GM12878 (cell line): ENCODE measurements at regions not wholly inside any gene's neighbourhood (a gene's known extent, or its start where the extent isn't known, plus 50 kb on each side); places are given as distances from the start of the nearest gene placed in this dataset.

Source experiments
- ATAC-seq: fragments of 200-7000 bp; cut with Tn5 transposase; 3 replicates; pipeline ENCODE4 v1.9.1; 2020; ENCODE audit warnings: mild to moderate bottlenecking, moderate library complexity
- BruUV-seq: library from RNA; stranded (reverse); fragments of 400-500 nt; replicated peaks from 2 replicates; lab custom pipeline; 2021; lab: Mats Ljungman, UMichigan
- CTCF ChIA-PET: fragments of 300-600 bp; sonication (Branson Sonifier 250); formaldehyde crosslinking; extraction: SDS; loops from one replicate; lab custom pipeline; 2021; ENCODE audit warnings: inconsistent platforms; lab: Yijun Ruan, JAX
- POLR2A ChIA-PET: fragments of 350-600 bp; formaldehyde crosslinking; extraction: SDS; loops from one replicate; lab custom pipeline; 2021; ENCODE audit warnings: inconsistent platforms; lab: Charles Lee
- RAD21 ChIA-PET: fragments of 300-600 bp; sonication (Branson Sonifier 250); formaldehyde crosslinking; loops from one replicate; lab custom pipeline; 2023; ENCODE audit warnings: antibody characterized with exemption; ENCODE audit not compliant: unreplicated experiment; lab: Charles Lee
- SMC1A ChIA-PET: fragments of 300-600 bp; sonication (Branson Sonifier 250); formaldehyde crosslinking; loops from one replicate; lab custom pipeline; 2023; ENCODE audit not compliant: unreplicated experiment, uncharacterized antibody; lab: Charles Lee
- DNase-seq: peaks from one replicate; pipeline ENCODE4 v3.0.0-alpha.2; 2011; ENCODE audit warnings: low read depth, low spot score
- FAIRE-seq: peaks from 3 replicates; lab custom pipeline; 2011; peaks lifted over from hg19 to GRCh38; lab: Jason Lieb, UNC
- H2AFZ ChIP-seq: 2 replicates; pipeline ENCODE4 v1.6.0; 2011; ENCODE audit warnings: low read depth, low read length, control low read depth; ENCODE audit not compliant: control insufficient read depth
- H3K27ac ChIP-seq: 2 replicates; pipeline ENCODE4 v1.5.1; 2011; ENCODE audit warnings: control low read depth; ENCODE audit not compliant: control insufficient read depth, insufficient read depth
- H3K27me3 ChIP-seq, 2 experiments: replicated peaks in 1 of 2; 2 replicates each; pipeline versions ENCODE4 v1.6.0 to v1.6.1; 2011; ENCODE audit warnings: low read length in 1 of 2; ENCODE audit not compliant: control insufficient read depth in 2 of 2, insufficient read depth in 2 of 2
- H3K36me3 ChIP-seq, 2 experiments: 2 replicates each; pipeline ENCODE4 v1.5.1; 2011; ENCODE audit warnings: low read length in 1 of 2; ENCODE audit not compliant: control insufficient read depth in 2 of 2, insufficient read depth in 2 of 2
- H3K4me1 ChIP-seq: 2 replicates; pipeline ENCODE4 v1.6.1; 2011; ENCODE audit warnings: mild to moderate bottlenecking, low read length, moderate library complexity, mixed read lengths; ENCODE audit not compliant: control insufficient read depth, insufficient read depth
- H3K4me2 ChIP-seq: 2 replicates; pipeline ENCODE4 v1.6.0; 2011; ENCODE audit warnings: control low read depth; ENCODE audit not compliant: control insufficient read depth, insufficient read depth
- H3K4me3 ChIP-seq: fragments of 200-600 bp; sonication (generic); 2 replicates; pipeline ENCODE4 v1.5.1; 2016
- H3K79me2 ChIP-seq: 2 replicates; pipeline ENCODE4 v1.6.0; 2011; ENCODE audit warnings: low read length; ENCODE audit not compliant: control insufficient read depth, insufficient read depth
- H3K9ac ChIP-seq: 2 replicates; pipeline ENCODE4 v1.8.0; 2011; ENCODE audit warnings: low read length, control low read depth, mixed read lengths; ENCODE audit not compliant: control insufficient read depth, insufficient read depth
- H3K9me3 ChIP-seq: replicated peaks from 3 replicates; pipeline ENCODE4 v1.5.1; 2011; ENCODE audit warnings: mild to moderate bottlenecking, low read length; ENCODE audit not compliant: control insufficient read depth, insufficient read depth
- H4K20me1 ChIP-seq: 2 replicates; pipeline ENCODE4 v1.6.0; 2011; ENCODE audit not compliant: control insufficient read depth, insufficient read depth
- CREB1 ChIP-seq: IDR thresholded peaks from 2 replicates; pipeline ENCODE4 v1.6.1; 2012; ENCODE audit warnings: low read depth, mild to moderate bottlenecking, inconsistent platforms
- CREM ChIP-seq: IDR thresholded peaks from 2 replicates; pipeline ENCODE4 v1.6.1; 2014; ENCODE audit warnings: antibody characterized with exemption, low read depth
- SIN3A ChIP-seq: IDR thresholded peaks from 2 replicates; pipeline ENCODE4 v1.6.1; 2012; ENCODE audit warnings: low read depth, low read length, improper control_type of control experiment
- WGBS: methylation state at CpG from one replicate; pipeline ENCODE4 v1.1.6; 2016; ENCODE audit warnings: low lambda C conversion rate; ENCODE audit not compliant: insufficient replicate concordance, insufficient coverage; ENCODE audit errors: missing lambda C conversion rate; 5-methylcytosine and 5-hydroxymethylcytosine counted together
- in situ Hi-C: fragments of 300-500 bp; cut with MboI; formaldehyde crosslinking; loops from 9 replicates; pipeline ENCODE4 v1.14.3; 2018; ENCODE audit warnings: mixed read lengths
- intact Hi-C: fragments of 100-400 bp; cut with micrococcal nuclease; formaldehyde crosslinking; loops from one replicate; pipeline ENCODE4 v1.14.2; 2022; ENCODE audit not compliant: unreplicated experiment
- TF ChIP-seq, protein P1 (sequence below), 3 experiments: IDR thresholded peaks in 2 of 3; conservative IDR thresholded peaks in 1 of 3; 2 replicates each; pipeline ENCODE4 v1.5.1; 2011; ENCODE audit warnings: low read depth in 3 of 3, low read length in 3 of 3, mild to moderate bottlenecking in 3 of 3, control low read depth in 2 of 3, moderate library complexity in 2 of 3, inconsistent platforms in 1 of 3, mixed read lengths in 1 of 3; ENCODE audit not compliant: control insufficient read depth in 2 of 3, insufficient read depth in 1 of 3; ENCODE audit errors: extremely low read depth in 1 of 3

DNA sequence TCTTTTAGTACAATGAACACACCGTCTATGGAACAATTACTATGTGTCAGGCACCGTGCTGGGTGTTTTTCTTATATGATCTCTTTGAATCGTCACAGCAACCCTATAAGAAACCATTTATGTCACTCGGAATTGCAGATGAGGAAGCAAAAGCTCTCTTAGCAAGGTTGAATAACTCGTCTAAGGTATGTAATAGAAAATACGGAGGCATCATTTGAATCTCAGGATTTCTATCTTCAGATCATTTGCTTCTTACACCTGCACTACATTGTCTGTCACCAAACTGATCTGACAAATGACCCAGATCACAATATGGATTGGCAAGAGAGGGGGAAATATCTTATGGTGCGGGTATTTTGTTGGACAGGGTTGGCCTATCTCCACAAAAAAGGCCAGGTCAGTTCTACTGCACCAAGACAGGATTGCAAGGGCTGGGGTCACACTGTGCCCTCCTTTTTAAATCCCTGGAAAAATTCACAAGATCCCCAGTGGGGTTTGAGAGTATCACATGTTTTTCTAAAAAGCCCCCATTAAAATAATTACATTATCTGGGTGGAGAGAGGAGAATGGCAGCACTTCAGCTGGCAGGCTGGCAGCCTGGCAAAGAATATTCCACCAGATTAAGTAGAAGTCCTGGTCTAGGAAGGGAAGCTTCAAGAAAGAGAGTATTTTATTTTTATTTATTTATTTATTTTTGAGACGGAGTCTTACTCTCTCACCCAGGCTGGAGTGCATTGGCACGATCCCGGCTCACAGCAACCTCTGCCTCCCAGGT, 110.7 kb upstream of the CLMP start:
- no peaks in the 10 kb centered on the region; a peak in 1 of 4 replicates for H3K27me3 ChIP-seq
- BruUV-seq, result no TSS peak
- H2AFZ ChIP-seq, result peak overlapping the region; percentile 1; the same call in 1 of the 2 replicates
- in situ Hi-C loops (no loop called here), intact Hi-C loops (no loop called here)
- H3K79me2 ChIP-seq, result no peaks in the 10 kb centered on the region
- H3K4me1 ChIP-seq, result peaks cover 28% of the 10 kb centered on the region
- H3K9me3 ChIP-seq, result no peaks in the 10 kb centered on the region
- TF ChIP-seq CREB1, result 0 out of 2 replicates have a peak, but pooled peaks have one; percentile 26
- TF ChIP-seq CREM, result no peak
- no peaks in the 10 kb centered on the region for H4K20me1 ChIP-seq
- WGBS, result 82% methylated on average over 10 of the region's 10 CpGs
- ATAC-seq (no peak), DNase-seq (no peak), FAIRE-seq (no peak)
- no peak overlapping the region for H3K27ac ChIP-seq
- no peaks in the 10 kb centered on the region for H3K36me3 ChIP-seq
- no peak overlapping the region for H3K9ac ChIP-seq
- RAD21 ChIA-PET, result interaction anchor here (1.3 to 3.5 kb wide), 5 partner anchors 52 to 240 kb away, joined by 3 to 34 read pairs (median 9); no protein-coding TSS in a partner anchor
- no peak overlapping the region for H3K4me3 ChIP-seq
- POLR2A ChIA-PET, result no interaction called here
- no peak overlapping the region for H3K4me2 ChIP-seq
- SMC1A ChIA-PET, result interaction anchor here (1.1 to 3.2 kb wide), 5 partner anchors 21 to 173 kb away, joined by 3 to 32 read pairs (median 3); no protein-coding TSS in a partner anchor
- CTCF ChIA-PET, result interaction anchor here (1.2 to 9.4 kb wide), 7 partner anchors 52 to 211 kb away, joined by 3 to 146 read pairs (median 13); no protein-coding TSS in a partner anchor

DNA sequence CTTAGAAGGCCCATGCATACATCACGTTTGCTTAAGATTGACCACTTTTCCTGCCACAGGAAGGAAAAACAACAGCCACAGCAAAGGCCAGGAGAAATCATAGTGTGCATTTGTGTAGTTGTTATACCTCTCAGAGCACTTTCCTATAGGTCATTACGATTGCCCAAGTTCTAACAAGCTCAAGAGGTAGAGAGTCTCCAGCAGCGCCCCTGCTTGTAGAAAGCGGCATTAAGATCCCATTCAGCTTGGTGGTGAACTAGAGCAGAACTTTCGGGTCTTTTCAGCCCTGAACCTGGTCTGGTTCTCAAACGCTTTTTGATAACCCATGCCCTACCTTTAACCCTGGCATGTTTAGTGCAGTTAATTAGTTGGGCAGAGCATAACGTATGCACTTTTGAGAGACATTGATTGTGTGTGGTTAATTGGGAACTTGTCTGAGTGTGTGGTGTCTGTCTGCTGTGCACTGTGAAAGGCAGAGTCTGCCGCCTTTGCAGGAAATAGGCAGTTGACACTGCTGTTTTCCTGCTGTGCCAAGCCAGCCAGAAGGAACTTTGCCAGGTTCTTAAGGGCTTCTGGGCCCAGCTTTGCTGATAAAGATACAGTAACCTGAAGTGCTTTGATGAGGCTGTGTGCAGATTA, 109.9 kb upstream of the CLMP start:
- no peaks in the 10 kb centered on the region for H3K9me3 ChIP-seq
- peak overlapping the region; percentile 20; the same call in 1 of the 2 replicates for H3K4me2 ChIP-seq
- peak; percentile 6; the same call in 1 of the 3 replicates for ATAC-seq
- no peaks in the 10 kb centered on the region for H3K79me2 ChIP-seq
- peaks cover 29% of the 10 kb centered on the region for H3K4me1 ChIP-seq
- no peaks in the 10 kb centered on the region; a peak in 1 of 4 replicates for H3K27me3 ChIP-seq
- WGBS, result 87% methylated on average over 8 of the region's 8 CpGs
- BruUV-seq, result no TSS peak
- RAD21 ChIA-PET, result interaction anchor here (1.3 to 3.5 kb wide), 6 partner anchors 23 to 241 kb away, joined by 3 to 34 read pairs (median 7); no protein-coding TSS in a partner anchor
- H3K9ac ChIP-seq, result no peak overlapping the region
- POLR2A ChIA-PET, result interaction anchor here (1.0 kb wide), 1 partner anchor 83 kb away, joined by 3 read pairs; no protein-coding TSS in a partner anchor
- TF ChIP-seq, protein P1, sequence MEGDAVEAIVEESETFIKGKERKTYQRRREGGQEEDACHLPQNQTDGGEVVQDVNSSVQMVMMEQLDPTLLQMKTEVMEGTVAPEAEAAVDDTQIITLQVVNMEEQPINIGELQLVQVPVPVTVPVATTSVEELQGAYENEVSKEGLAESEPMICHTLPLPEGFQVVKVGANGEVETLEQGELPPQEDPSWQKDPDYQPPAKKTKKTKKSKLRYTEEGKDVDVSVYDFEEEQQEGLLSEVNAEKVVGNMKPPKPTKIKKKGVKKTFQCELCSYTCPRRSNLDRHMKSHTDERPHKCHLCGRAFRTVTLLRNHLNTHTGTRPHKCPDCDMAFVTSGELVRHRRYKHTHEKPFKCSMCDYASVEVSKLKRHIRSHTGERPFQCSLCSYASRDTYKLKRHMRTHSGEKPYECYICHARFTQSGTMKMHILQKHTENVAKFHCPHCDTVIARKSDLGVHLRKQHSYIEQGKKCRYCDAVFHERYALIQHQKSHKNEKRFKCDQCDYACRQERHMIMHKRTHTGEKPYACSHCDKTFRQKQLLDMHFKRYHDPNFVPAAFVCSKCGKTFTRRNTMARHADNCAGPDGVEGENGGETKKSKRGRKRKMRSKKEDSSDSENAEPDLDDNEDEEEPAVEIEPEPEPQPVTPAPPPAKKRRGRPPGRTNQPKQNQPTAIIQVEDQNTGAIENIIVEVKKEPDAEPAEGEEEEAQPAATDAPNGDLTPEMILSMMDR (IDR thresholded peaks at IDR 0.05 in 2 of 3, conservative IDR thresholded peaks at IDR 0.05 in 1 of 3; ENCODE audit: control insufficient read depth in 2 of 3, extremely low read depth in 1 of 3, insufficient read depth in 1 of 3, low read depth in 3 of 3, low read length in 3 of 3), result peak; percentile 19 to 39 (median 21); a peak in 4 of 6 replicates
- no peak for TF ChIP-seq SIN3A
- H4K20me1 ChIP-seq, result no peaks in the 10 kb centered on the region
- intact Hi-C loops, result loop anchor here (5.0 kb wide), 1 partner anchor 252 kb away; no protein-coding TSS in a partner anchor
- peak overlapping the region; percentile 15; the same call in 1 of the 2 replicates for H2AFZ ChIP-seq
- CTCF ChIA-PET, result interaction anchor here (0.7 to 9.4 kb wide), 11 partner anchors 9 to 212 kb away, joined by 3 to 146 read pairs (median 5); no protein-coding TSS in a partner anchor
- SMC1A ChIA-PET, result interaction anchor here (0.6 to 3.2 kb wide), 11 partner anchors 12 to 174 kb away, joined by 3 to 32 read pairs (median 3); no protein-coding TSS in a partner anchor
- FAIRE-seq, result no peak
- no peak overlapping the region for H3K27ac ChIP-seq
- no peaks in the 10 kb centered on the region for H3K36me3 ChIP-seq
- in situ Hi-C loops, result loop anchor here (5.0 kb wide), 2 partner anchors 102 to 172 kb away; no protein-coding TSS in a partner anchor
- DNase-seq, result no peak
- H3K4me3 ChIP-seq, result no peak overlapping the region
